ENCODE measurements at regions not wholly inside any gene's neighbourhood (a gene's known extent, or its start where the extent isn't known, plus 50 kb on each side); places are given as distances from the start of the nearest gene placed in this dataset.

DNA sequence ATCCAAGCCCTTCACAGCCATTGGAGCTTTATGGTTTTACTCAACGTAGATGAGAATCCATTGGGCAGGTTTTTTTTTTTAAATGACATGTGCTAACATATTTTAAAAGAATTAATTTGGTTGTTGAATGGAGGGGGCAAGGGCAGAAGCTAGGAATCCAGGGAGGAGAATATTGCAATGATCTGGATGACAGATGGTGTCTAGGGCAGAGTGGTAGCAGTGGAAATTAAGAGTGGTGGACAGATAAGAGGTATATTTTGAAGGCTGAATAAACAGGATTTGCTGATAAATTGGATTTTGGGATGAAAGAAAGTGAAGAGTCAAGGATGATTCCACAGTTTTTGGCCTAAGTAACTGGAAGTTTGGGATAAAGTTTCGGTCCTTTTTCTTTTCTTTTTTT lies 54.8 kb upstream of the DHX40 start:
- no peak for TF ChIP-seq CTCF (conservative IDR thresholded peaks at IDR 0.05)
- Histone ChIP-seq H3K27ac (ENCODE audit: insufficient read length, low read depth, low read length) (no peak overlapping the region), H4K8ac (replicated peaks; ENCODE audit: insufficient read length, low read depth, low read length) (no peak overlapping the region), H4K5ac (ENCODE audit: insufficient read length, low read depth, low read length) (no peak overlapping the region), H2BK5ac (ENCODE audit: insufficient read length, low read length) (no peak overlapping the region), H3K18ac (ENCODE audit: insufficient read length, low read depth, low read length) (no peak overlapping the region), H3K23me2 (ENCODE audit: insufficient read length, low read depth, low read length, poor library complexity, severe bottlenecking) (no peaks in the 10 kb centered on the region), H2BK120ac (ENCODE audit: low read depth, low read length, poor library complexity, severe bottlenecking) (no peak overlapping the region), H2BK15ac (ENCODE audit: low read depth, low read length) (no peak overlapping the region), H3K79me1 (ENCODE audit: insufficient read depth, low read depth, low read length, poor library complexity, severe bottlenecking) (no peaks in the 10 kb centered on the region), H3K4ac (ENCODE audit: low read depth, low read length) (no peak overlapping the region), H3K27me3 (ENCODE audit: insufficient read depth, low read length) (no peaks in the 10 kb centered on the region), H2AFZ (ENCODE audit: low read length) (no peak overlapping the region), H3K56ac (ENCODE audit: insufficient read length, low read depth, low read length) (no peak overlapping the region), H3K4me1 (ENCODE audit: insufficient read depth, low read length) (no peaks in the 10 kb centered on the region), H2BK20ac (ENCODE audit: low read depth, low read length, poor library complexity, severe bottlenecking) (no peak overlapping the region), H3K79me2 (ENCODE audit: insufficient read depth, low read length) (no peaks in the 10 kb centered on the region), H3K23ac (ENCODE audit: insufficient read length, low read depth, low read length) (no peak overlapping the region), H3K14ac (ENCODE audit: insufficient read depth, low read length) (no peak overlapping the region), H3T11ph (ENCODE audit: low read length) (no peak overlapping the region), H4K91ac (ENCODE audit: insufficient read length, low read depth, low read length) (no peak overlapping the region), H2AK5ac (ENCODE audit: insufficient read length, low read length) (no peak overlapping the region), H4K20me1 (ENCODE audit: control insufficient read depth, insufficient read depth, insufficient read length) (no peaks in the 10 kb centered on the region), H3K9me3 (ENCODE audit: control insufficient read depth, low read depth, low read length) (no peaks in the 10 kb centered on the region), H3K9ac (ENCODE audit: extremely low read depth, insufficient read length, low read length) (no peak overlapping the region), H3K4me2 (ENCODE audit: insufficient read depth, insufficient read length, low read length) (no peak overlapping the region), H2BK12ac (ENCODE audit: insufficient read length, low read depth, low read length) (no peak overlapping the region)
- H3K4me3 Mint-ChIP-seq, result no peak overlapping the region
- no peaks in the 10 kb centered on the region for H3K9me3 Mint-ChIP-seq
- DNase-seq, result no peak
- no peaks in the 10 kb centered on the region for H3K36me3 Mint-ChIP-seq (ENCODE audit: insufficient read depth in 1 of 3, low read depth in 3 of 3)
- WGBS (ENCODE audit: extremely low coverage, insufficient read length, low lambda C conversion rate), result no CpG with 5 or more reads among the region's 2 CpGs
- H3K27ac Mint-ChIP-seq, result no peak overlapping the region
- H3K27me3 Mint-ChIP-seq (ENCODE audit: low read depth), result no peaks in the 10 kb centered on the region; the same call in 1 of the 2 replicates
- H3K4me1 Mint-ChIP-seq, result peaks cover 7 to 8% of the 10 kb centered on the region in 2 experiments
